GM19023 (cell line): ENCODE measurements at regions not wholly inside any gene's neighbourhood (a gene's known extent, or its start where the extent isn't known, plus 50 kb on each side); places are given as distances from the start of the nearest gene placed in this dataset.

ENCODE experiments used
- ATAC-seq: cut with Tn5 transposase; IDR thresholded peaks from one replicate; pipeline ENCODE4 v1.9.1; 2021; ENCODE audit warnings: mild to moderate bottlenecking, moderate library complexity; ENCODE audit not compliant: unreplicated experiment

- no peak for ATAC-seq
Observed at GRCh38 chr13:107767119-107767518, 448.2 kb downstream of the LIG4 start.

- no peak for ATAC-seq
Observed at GRCh38 chr13:107765724-107766401, 449.5 kb downstream of the LIG4 start.

GRCh38 chr13:107764046-107764445 is 451.3 kb downstream of the LIG4 start:
- no peak for ATAC-seq

- no peak for ATAC-seq
Observed at GRCh38 chr13:107753748-107754147, 461.6 kb downstream of the LIG4 start.

- ATAC-seq: no peak
Observed at GRCh38 chr13:107753291-107753690, 462.0 kb downstream of the LIG4 start.

- ATAC-seq: no peak
Observed at GRCh38 chr13:107743983-107744382, 471.4 kb downstream of the LIG4 start.

GRCh38 chr13:107743526-107743925 is 471.8 kb downstream of the LIG4 start:
- no peak for ATAC-seq

- no peak for ATAC-seq
Observed at GRCh38 chr13:107743100-107743499, 472.2 kb downstream of the LIG4 start.

GRCh38 chr13:107742544-107742943 is 472.8 kb downstream of the LIG4 start:
- ATAC-seq: no peak

- no peak for ATAC-seq
Observed at GRCh38 chr13:107738004-107738403, 477.3 kb downstream of the LIG4 start.

GRCh38 chr13:107736731-107737130 is 478.6 kb downstream of the LIG4 start:
- ATAC-seq: no peak

- no peak for ATAC-seq
Observed at GRCh38 chr13:107736170-107736569, 479.2 kb downstream of the LIG4 start.

GRCh38 chr13:107734891-107735625 is 480.3 kb downstream of the LIG4 start:
- ATAC-seq: no peak

- ATAC-seq: no peak
Observed at GRCh38 chr13:107733276-107733675, 482.1 kb downstream of the LIG4 start.

GRCh38 chr13:107730813-107731212 is 484.5 kb downstream of the LIG4 start:
- ATAC-seq: no peak

GRCh38 chr13:107721125-107721869 is 494.0 kb downstream of the LIG4 start:
- ATAC-seq: no peak

GRCh38 chr13:107716741-107717140 is 498.6 kb downstream of the LIG4 start:
- no peak for ATAC-seq

GRCh38 chr13:107716241-107716640 is 499.1 kb downstream of the LIG4 start:
- no peak for ATAC-seq

GRCh38 chr13:107715496-107715895 is 499.8 kb downstream of the LIG4 start:
- ATAC-seq: no peak

GRCh38 chr13:107713314-107713713 is 502.0 kb downstream of the LIG4 start:
- no peak for ATAC-seq

- no peak for ATAC-seq
Observed at GRCh38 chr13:107712145-107712860, 503.0 kb downstream of the LIG4 start.
